GM18907 (cell line): ENCODE measurements at regions not wholly inside any gene's neighbourhood (a gene's known extent, or its start where the extent isn't known, plus 50 kb on each side); places are given as distances from the start of the nearest gene placed in this dataset.

Source experiments
- ATAC-seq: cut with Tn5 transposase; IDR thresholded peaks from one replicate; pipeline ENCODE4 v1.9.1; 2021; ENCODE audit warnings: mild to moderate bottlenecking, moderate library complexity; ENCODE audit not compliant: unreplicated experiment

- ATAC-seq = no peak
Measured at GRCh38 chr1:234940841-234941240, 187.8 kb downstream of the TOMM20 start.

GRCh38 chr1:234938924-234939323 lies 189.7 kb downstream of the TOMM20 start:
- no peak for ATAC-seq

GRCh38 chr1:234938135-234938534 lies 190.5 kb downstream of the TOMM20 start:
- ATAC-seq = no peak

GRCh38 chr1:234936612-234937389 lies 191.8 kb downstream of the TOMM20 start:
- ATAC-seq = no peak

- ATAC-seq = no peak
Measured at GRCh38 chr1:234934611-234935033, 194.0 kb downstream of the TOMM20 start.

- ATAC-seq = peak; percentile 87
Measured at GRCh38 chr1:234933475-234933874, 195.2 kb downstream of the TOMM20 start.

GRCh38 chr1:234932511-234933430 lies 195.9 kb downstream of the TOMM20 start:
- peak; percentile 26 for ATAC-seq

GRCh38 chr1:234932106-234932505 lies 196.5 kb downstream of the TOMM20 start:
- no peak for ATAC-seq

GRCh38 chr1:234931404-234931973 lies 197.1 kb downstream of the TOMM20 start:
- ATAC-seq = no peak

GRCh38 chr1:234929369-234929768 lies 199.3 kb downstream of the TOMM20 start:
- no peak for ATAC-seq

- no peak for ATAC-seq
Measured at GRCh38 chr1:234928642-234929041, 200.0 kb downstream of the TOMM20 start.

GRCh38 chr1:234927971-234928640 lies 200.5 kb downstream of the TOMM20 start:
- no peak for ATAC-seq

GRCh38 chr1:234927312-234927970 lies 201.2 kb downstream of the TOMM20 start:
- peak; percentile 14 for ATAC-seq

GRCh38 chr1:234926559-234927311 lies 201.9 kb downstream of the TOMM20 start:
- peak; percentile 82 for ATAC-seq

GRCh38 chr1:234926264-234926558 lies 202.4 kb downstream of the TOMM20 start:
- ATAC-seq = no peak

- no peak for ATAC-seq
Measured at GRCh38 chr1:234925440-234926263, 203.0 kb downstream of the TOMM20 start.

- ATAC-seq = no peak
Measured at GRCh38 chr1:234924450-234925355, 203.9 kb downstream of the TOMM20 start.

GRCh38 chr1:234923626-234924025 lies 205.0 kb downstream of the TOMM20 start:
- no peak for ATAC-seq
